Skeletal muscle cell (primary cell): ENCODE measurements at regions not wholly inside any gene's neighbourhood (a gene's known extent, or its start where the extent isn't known, plus 50 kb on each side); places are given as distances from the start of the nearest gene placed in this dataset.

Experiments used
- DNase-seq: peaks from one replicate; pipeline ENCODE4 v3.0.0-alpha.2; 2010; ENCODE audit warnings: low read depth
- H3K4me3 ChIP-seq: 2 replicates; pipeline ENCODE4 v1.5.1; 2011; ENCODE audit warnings: low read depth, mild to moderate bottlenecking, control low read depth, low read length, moderate library complexity

DNA sequence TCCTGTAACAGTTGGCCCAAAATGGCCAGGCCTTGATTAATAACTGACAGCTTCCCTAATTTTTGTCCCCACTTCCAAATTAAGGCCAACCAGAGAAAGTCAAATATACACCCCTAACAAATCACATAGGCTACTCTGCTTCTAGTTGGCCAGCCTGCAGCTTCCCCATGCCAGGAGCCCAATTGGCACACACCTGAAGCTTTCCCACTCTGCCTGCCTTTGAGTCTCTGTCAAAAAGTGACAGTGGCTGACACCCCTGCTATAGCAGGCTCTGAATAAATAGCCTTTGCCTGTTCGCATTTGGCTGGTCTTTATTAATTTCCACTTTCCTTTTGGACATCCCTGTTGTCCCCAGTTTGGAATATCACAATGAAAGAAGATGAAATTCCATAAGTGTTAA lies 256.6 kb upstream of the NCKAP5 start:
- no peak for DNase-seq
- no peak overlapping the region for H3K4me3 ChIP-seq

DNA sequence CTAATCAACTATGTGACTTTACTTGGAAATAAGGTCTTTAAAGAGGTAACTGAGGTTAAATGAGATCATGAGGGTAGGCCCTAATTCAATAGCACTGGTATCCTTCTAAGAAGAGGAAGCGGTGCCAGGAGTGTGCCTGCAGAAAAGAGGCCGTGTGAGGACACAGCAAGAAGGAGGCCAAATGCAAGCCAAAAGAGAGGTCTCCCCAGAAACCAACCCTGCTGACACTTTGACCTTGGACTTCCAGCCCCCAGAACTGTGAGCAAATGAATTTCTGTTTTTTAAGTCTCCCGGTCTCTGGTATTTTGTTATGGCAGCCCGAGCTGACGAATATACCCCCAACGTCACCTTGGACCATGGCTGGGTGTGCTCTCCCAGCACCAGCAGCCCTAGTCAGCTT lies 257.5 kb upstream of the NCKAP5 start:
- no peak overlapping the region for H3K4me3 ChIP-seq
- DNase-seq, result no peak

DNA sequence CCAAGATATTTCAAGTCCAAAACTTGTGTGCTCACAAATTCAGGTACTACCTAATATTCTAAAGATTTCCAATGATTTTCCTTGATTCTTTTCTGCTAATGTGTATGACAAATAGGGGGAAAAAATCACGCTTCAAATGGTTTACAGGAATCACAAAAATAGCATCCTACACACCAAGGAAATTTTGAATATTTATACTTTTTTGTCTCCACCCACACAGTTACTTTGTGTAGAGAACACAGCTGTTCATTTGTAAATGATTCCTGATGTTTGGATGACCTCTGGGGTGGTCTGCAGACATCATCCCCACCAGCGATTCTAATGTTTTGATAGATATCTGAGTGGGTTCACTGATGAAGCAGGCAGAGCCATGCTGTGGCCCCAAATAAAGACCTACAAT lies 260.6 kb upstream of the NCKAP5 start:
- DNase-seq, result no peak
- no peak overlapping the region for H3K4me3 ChIP-seq

- no peak for DNase-seq
These were observed 261.3 kb upstream of the NCKAP5 start for GRCh38 chr2:133829450-133830020.

DNA sequence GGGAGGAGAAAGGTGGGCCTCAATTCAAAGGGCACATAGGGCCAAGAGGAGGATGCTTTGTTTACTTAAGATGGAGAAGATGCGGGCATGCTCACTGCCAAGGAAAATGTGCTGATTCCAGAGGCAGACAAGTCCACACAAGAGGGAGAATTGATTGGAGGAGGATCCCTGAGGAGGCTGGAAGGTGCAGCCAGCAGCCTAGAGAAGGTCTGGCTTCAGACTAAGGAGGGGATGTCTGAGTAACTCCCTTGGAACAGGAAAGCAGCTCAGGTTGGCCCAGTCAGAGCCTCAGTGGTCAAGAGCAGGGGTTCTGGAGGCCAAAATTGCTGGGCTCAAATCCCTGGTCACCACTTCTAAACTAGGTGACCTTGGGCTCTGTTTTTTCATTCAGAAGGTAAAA lies 265.5 kb upstream of the NCKAP5 start:
- H3K4me3 ChIP-seq, result no peak overlapping the region
- no peak for DNase-seq

More at GRCh38 chr2:133829450-133830020, 261.3 kb upstream of the NCKAP5 start:
- H3K4me3 ChIP-seq, result no peak overlapping the region

DNA sequence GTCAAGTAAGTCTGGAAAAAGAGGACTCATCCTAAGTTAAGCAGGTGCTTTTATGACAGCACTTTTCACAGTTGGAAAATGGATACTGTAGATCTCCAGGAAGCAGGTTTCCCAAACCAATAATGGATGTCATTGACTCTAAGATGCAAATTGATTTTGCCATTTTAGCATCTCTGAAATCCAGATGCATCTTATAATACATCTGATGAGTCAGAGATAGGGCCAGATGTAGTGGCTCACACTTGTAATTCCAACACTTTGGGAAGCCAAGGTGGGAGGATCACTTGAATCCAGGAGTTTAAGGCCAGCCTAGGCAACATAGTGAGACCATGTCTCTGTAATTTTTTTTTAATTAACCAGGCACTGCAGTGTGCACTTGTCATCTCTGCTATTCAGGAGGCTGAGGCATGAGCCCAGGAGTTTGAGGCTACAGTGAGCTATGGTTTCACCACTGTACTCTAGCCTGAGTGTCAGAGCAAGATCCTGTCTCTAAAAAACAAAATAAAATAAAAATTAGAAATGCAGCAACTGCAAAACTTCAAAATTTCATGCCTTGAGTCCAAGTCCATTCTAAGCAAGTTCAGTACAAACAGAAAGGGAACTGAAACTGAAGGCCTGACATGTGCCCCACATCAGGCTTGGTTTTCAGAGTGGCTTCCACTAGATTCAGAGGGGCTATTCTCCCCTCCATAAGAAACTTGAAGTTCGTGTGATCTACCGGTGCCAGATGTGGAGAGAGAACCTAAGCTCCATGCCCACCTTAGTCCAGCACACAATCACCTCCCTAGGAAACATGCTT lies 267.8 kb upstream of the NCKAP5 start:
- no peak overlapping the region for H3K4me3 ChIP-seq
- DNase-seq, result no peak

DNA sequence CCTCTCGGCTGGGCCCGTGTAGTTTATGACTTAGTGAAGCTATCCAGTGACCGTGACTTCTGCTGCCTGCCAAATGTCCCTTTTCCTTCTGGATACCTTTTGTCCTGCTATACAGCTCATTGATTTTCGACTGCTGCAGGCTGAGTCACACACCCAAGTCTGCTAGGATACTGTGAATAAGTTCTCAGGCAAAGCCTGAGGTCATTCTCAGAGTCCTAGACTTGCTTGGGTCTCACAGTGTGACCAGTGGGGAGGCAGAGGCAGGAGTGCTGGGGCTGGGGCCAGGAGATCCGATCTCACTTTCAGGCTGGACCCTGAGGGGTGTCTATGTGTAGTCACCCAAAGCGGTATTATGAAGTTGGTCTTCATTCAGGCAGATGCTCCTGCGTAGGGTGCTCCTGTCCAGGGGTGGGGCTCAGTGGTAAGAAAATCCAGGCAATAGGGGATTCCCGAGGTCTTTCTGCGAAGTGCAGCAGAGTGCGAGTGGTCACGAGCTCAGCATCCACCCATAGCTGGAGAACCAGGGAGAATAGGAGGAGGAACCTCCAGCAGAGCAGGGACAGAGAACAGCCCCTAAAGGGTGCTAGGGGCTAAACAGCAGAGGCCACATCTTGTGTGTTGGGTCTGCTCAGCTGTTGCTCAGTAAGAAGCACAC lies 268.6 kb upstream of the NCKAP5 start:
- no peak for DNase-seq
- H3K4me3 ChIP-seq, result no peak overlapping the region

GRCh38 chr2:133837441-133838094 lies 269.3 kb upstream of the NCKAP5 start:
- H3K4me3 ChIP-seq, result no peak overlapping the region
- DNase-seq, result peak; percentile 72

GRCh38 chr2:133838642-133839365 lies 270.5 kb upstream of the NCKAP5 start:
- no peak for DNase-seq

GRCh38 chr2:133839677-133840076 lies 271.4 kb upstream of the NCKAP5 start:
- H3K4me3 ChIP-seq, result no peak overlapping the region

More at GRCh38 chr2:133838642-133839365, 270.5 kb upstream of the NCKAP5 start:
- no peak overlapping the region for H3K4me3 ChIP-seq

DNA sequence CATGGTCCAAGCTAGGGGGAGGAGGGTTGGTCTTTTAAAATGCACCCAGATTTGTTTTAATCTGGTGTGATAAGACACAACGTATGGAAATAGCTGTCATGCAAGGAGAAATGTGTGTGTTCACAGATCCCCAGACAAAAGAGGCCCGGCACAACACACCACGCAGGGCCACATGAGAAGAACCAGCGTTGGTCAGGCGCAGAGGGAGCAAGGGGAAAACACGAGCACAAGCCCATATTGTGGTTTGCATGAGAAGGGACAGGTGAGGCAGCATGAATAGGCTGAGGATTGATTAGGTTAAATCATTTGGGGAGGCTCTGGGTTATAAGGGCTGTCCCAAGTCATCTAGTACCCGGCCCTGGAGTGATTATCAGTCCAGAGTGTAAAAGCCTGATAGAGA lies 272.5 kb upstream of the NCKAP5 start:
- DNase-seq, result no peak
- H3K4me3 ChIP-seq, result no peak overlapping the region

More at GRCh38 chr2:133839677-133840076, 271.4 kb upstream of the NCKAP5 start:
- no peak for DNase-seq

- H3K4me3 ChIP-seq, result no peak overlapping the region
- peak; percentile 98 for DNase-seq
These were observed 273.6 kb upstream of the NCKAP5 start for GRCh38 chr2:133841900-133842299.

- H3K4me3 ChIP-seq, result no peak overlapping the region
- DNase-seq, result no peak
These were observed 274.2 kb upstream of the NCKAP5 start for GRCh38 chr2:133842446-133842845.

- no peak overlapping the region for H3K4me3 ChIP-seq
- DNase-seq, result peak; percentile 90
These were observed 274.8 kb upstream of the NCKAP5 start for GRCh38 chr2:133843091-133843490.

GRCh38 chr2:133843551-133843950 lies 275.3 kb upstream of the NCKAP5 start:
- DNase-seq, result no peak
- H3K4me3 ChIP-seq, result no peak overlapping the region

GRCh38 chr2:133844214-133844892 lies 276.1 kb upstream of the NCKAP5 start:
- H3K4me3 ChIP-seq, result no peak overlapping the region
- DNase-seq, result peak; percentile 55

DNA sequence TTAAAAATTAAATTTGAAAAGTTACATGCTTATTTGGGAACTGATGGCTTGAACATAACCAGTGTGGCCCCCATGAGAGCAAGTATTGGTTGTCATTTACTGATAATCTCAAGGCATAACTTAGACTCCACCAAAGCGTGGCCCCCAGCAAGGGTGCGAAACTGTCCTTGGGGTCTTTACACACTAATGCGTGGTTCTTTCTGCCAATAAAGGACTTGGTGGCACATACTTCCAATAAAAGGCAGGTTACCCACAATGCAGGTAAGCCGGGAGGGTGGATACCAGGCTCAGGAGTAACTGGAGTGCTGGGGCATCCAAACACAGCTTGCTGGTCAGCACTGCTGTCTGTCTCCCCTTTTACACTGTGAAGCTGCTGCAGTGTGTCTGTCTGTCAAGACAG lies 278.2 kb upstream of the NCKAP5 start:
- no peak for DNase-seq
- no peak overlapping the region for H3K4me3 ChIP-seq

DNA sequence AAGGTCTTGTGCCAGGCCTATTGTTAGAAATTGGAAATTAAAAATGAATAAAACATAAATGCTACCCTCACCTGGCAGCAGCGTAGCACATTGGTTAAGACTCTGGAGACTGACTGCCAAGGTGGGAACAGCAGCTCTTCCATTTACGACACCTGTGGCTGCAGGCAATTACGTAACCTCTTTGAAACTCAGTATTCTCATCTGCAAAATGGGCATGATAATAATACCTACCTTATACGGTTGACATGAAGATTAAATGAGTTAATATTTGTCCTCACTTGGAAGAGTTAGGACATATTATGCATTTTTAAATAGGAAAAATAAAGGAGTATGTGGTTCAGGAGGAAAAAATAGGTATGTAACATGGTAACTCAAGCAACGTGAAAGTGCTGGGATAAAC lies 279.3 kb upstream of the NCKAP5 start:
- H3K4me3 ChIP-seq, result no peak overlapping the region
- DNase-seq, result no peak

DNA sequence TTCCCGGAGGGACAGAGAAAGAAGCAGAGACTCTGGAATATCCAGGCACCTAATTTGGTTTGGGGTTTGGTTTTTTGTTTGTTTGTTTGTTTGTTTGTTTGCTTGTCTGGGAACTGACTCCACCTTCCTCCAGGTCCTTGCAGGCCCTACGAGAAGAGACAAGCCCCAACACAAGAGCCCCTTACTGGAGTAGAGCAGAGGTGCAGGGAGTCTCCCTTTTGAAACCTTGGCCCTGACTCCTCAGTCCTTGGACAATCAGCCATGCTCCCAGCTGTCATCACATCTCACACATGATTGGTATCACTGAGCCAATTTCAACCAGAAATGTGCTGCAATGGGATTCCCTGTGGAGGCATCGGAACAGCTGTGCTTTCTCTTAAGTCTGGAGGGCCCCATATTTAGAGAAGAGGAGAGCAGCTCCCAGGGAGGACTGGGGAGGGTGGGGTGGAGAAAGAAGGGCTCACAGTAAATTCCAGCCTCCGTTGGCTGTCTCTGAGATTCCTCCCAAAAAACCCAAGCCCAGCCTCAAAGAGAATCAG lies 279.9 kb upstream of the NCKAP5 start:
- DNase-seq, result no peak
- H3K4me3 ChIP-seq, result no peak overlapping the region
